ENCODE measurements at regions not wholly inside any gene's neighbourhood (a gene's known extent, or its start where the extent isn't known, plus 50 kb on each side); places are given as distances from the start of the nearest gene placed in this dataset.

- TF ChIP-seq CTCF (IDR thresholded peaks at IDR 0.05) (no peak), POLR2A (IDR thresholded peaks at IDR 0.05) (no peak)
- intact Hi-C loops (cut with DNase I; ENCODE audit: low total_unique reads), result no loop called here
- no peak for DNase-seq (ENCODE audit: low spot score in 2 of 2)
- WGBS, 2 donors, result 78 to 79% methylated on average over 1 of the region's 1 CpG
- no peak overlapping the region for H3K4me3 ChIP-seq (ENCODE audit: low read depth, poor library complexity, severe bottlenecking)
Observed at GRCh38 chr5:8299716-8300115, 430.8 kb downstream of the MTRR start.

- intact Hi-C loops (cut with DNase I; ENCODE audit: low total_unique reads), result no loop called here
- no peak overlapping the region for H3K4me3 ChIP-seq (ENCODE audit: low read depth, poor library complexity, severe bottlenecking)
- 71% methylated on average over 2 of the region's 2 CpGs for WGBS, 2 donors
- no peak for DNase-seq (ENCODE audit: low spot score in 2 of 2)
- TF ChIP-seq POLR2A (IDR thresholded peaks at IDR 0.05) (no peak), CTCF (IDR thresholded peaks at IDR 0.05) (no peak)
Observed at GRCh38 chr5:8304341-8304740, 435.4 kb downstream of the MTRR start.

- DNase-seq (ENCODE audit: low spot score in 2 of 2), result no peak
- WGBS, 2 donors, result 81 to 82% methylated on average over 5 of the region's 5 CpGs
- no peak overlapping the region for H3K4me3 ChIP-seq (ENCODE audit: low read depth, poor library complexity, severe bottlenecking)
- no peak for TF ChIP-seq CTCF (IDR thresholded peaks at IDR 0.05)
- TF ChIP-seq POLR2A (IDR thresholded peaks at IDR 0.05), result no peak
- intact Hi-C loops (cut with DNase I; ENCODE audit: low total_unique reads), result no loop called here
Observed at GRCh38 chr5:8306288-8306896, 437.4 kb downstream of the MTRR start.

GRCh38 chr5:8314965-8315364 lies 446.0 kb downstream of the MTRR start:
- H3K4me3 ChIP-seq (ENCODE audit: low read depth, poor library complexity, severe bottlenecking), result no peak overlapping the region
- 66 to 69% methylated on average over 3 of the region's 3 CpGs for WGBS, 2 donors
- intact Hi-C loops (cut with DNase I; ENCODE audit: low total_unique reads), result no loop called here
- TF ChIP-seq CTCF (IDR thresholded peaks at IDR 0.05), result no peak
- TF ChIP-seq POLR2A (IDR thresholded peaks at IDR 0.05), result no peak
- DNase-seq (ENCODE audit: low spot score in 2 of 2), result no peak

- 29 to 32% methylated on average over 6 of the region's 6 CpGs for WGBS, 2 donors
- no peak for TF ChIP-seq POLR2A (IDR thresholded peaks at IDR 0.05)
- TF ChIP-seq CTCF (IDR thresholded peaks at IDR 0.05), result no peak
- intact Hi-C loops (cut with DNase I; ENCODE audit: low total_unique reads), result no loop called here
- no peak overlapping the region for H3K4me3 ChIP-seq (ENCODE audit: low read depth, poor library complexity, severe bottlenecking)
- DNase-seq (ENCODE audit: low spot score in 2 of 2), result no peak
Observed at GRCh38 chr5:8316608-8317280, 447.8 kb downstream of the MTRR start.

- DNase-seq (ENCODE audit: low spot score in 2 of 2), result no peak
- intact Hi-C loops (cut with DNase I; ENCODE audit: low total_unique reads), result no loop called here
- TF ChIP-seq POLR2A (IDR thresholded peaks at IDR 0.05) (no peak), CTCF (IDR thresholded peaks at IDR 0.05) (no peak)
- no peak overlapping the region for H3K4me3 ChIP-seq (ENCODE audit: low read depth, poor library complexity, severe bottlenecking)
- WGBS, 2 donors, result 88 to 89% methylated on average over 6 of the region's 6 CpGs
Observed at GRCh38 chr5:8317335-8317734, 448.4 kb downstream of the MTRR start.

Measured in lower leg skin (tissue), 4 donors.